GM23248 (cell line): ENCODE measurements at regions not wholly inside any gene's neighbourhood (a gene's known extent, or its start where the extent isn't known, plus 50 kb on each side); places are given as distances from the start of the nearest gene placed in this dataset.

Experiments used
- EZH2 ChIP-seq: fragments of 200-600 bp; sonication (generic); IDR thresholded peaks from 2 replicates; pipeline ENCODE4 v1.6.1; 2018; ENCODE audit warnings: antibody characterized with exemption, mild to moderate bottlenecking; ENCODE audit not compliant: insufficient read depth, poor library complexity, severe bottlenecking
- EZH2phosphoT487 ChIP-seq: fragments of 200-600 bp; sonication (generic); IDR thresholded peaks from 2 replicates; pipeline ENCODE4 v1.6.1; 2018; ENCODE audit warnings: antibody characterized with exemption, moderate library complexity, mild to moderate bottlenecking, low read depth; ENCODE audit not compliant: insufficient read depth

DNA sequence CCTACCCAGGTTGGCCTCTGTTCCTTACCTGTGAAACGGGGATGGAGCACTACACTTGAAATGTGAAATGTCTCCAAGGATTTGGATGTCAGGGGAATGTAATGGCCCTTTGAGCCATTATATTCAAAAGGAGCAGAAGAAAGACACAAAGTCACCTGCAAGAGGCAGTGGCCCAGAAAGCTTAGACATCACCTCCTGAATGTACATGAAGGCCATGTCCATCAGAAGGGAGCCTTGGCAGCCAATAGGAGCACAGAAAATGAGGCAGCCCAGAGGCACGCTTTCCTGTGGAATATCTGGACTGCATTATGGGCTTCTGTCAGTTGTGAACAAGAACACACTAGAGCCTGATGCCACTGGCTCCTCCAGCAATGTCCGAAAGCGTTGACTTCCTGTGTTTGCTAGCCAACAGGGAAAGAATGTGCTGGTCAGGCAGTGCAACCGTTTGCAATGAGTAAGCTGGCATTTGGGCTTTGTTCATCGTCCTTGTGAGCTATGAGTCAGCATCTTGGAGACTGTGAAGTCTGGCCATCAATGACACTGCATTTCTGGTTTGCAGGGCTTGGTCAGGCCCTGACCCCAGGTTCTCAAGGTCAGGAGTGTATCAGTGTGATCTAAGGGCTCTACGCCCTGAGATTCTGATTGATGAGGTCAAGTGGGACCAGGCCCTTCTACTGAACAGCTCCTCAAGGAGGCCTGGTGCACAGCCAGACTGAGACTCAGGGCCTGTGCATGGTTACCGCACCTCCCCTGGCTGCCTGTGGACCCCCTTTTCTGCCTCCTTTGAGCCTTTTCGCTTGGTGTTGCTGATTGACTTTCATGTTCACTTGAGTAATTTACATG lies 222.4 kb downstream of the RPS24 start:
- no peak for TF ChIP-seq EZH2phosphoT487
- no peak for TF ChIP-seq EZH2
